Tibial artery (tissue), 4 donors: ENCODE measurements at regions not wholly inside any gene's neighbourhood (a gene's known extent, or its start where the extent isn't known, plus 50 kb on each side); places are given as distances from the start of the nearest gene placed in this dataset.

Source experiments
- DNase-seq, 2 donors: peaks; one replicate each; pipeline ENCODE4 v3.0.0-alpha.2; 2019
- H3K27ac ChIP-seq, 2 donors: fragments of 200-600 bp; sonication (generic) in 1 of 2; 1 replicate in 1 of 2; 2 replicates in 1 of 2; pipeline ENCODE4 v1.5.1; 2018 to 2019; ENCODE audit warnings: mild to moderate bottlenecking in 1 of 2
- H3K27me3 ChIP-seq, 2 donors: fragments of 200-600 bp; sonication (generic) in 1 of 2; one replicate each; pipeline versions ENCODE4 v1.5.1 to v1.6.0; 2016 to 2019
- H3K36me3 ChIP-seq, 3 donors: fragments of 200-600 bp; sonication (generic) in 2 of 3; one replicate each; pipeline ENCODE4 v1.5.1; 2016 to 2019; ENCODE audit warnings: mild to moderate bottlenecking in 2 of 3
- H3K4me1 ChIP-seq, 4 donors: fragments of 200-600 bp; sonication (generic) in 2 of 4; 1 replicate in 3 of 4; 2 replicates in 1 of 4; pipeline ENCODE4 v1.5.1; 2016 to 2019
- H3K4me3 ChIP-seq, 2 donors: fragments of 200-600 bp; sonication (generic) in 1 of 2; 1 replicate in 1 of 2; 2 replicates in 1 of 2; pipeline ENCODE4 v1.5.1; 2018 to 2019; ENCODE audit warnings: mild to moderate bottlenecking in 2 of 2
- H3K9me3 ChIP-seq, 3 donors: fragments of 200-600 bp; sonication (generic) in 1 of 3; one replicate each; pipeline ENCODE4 v1.5.1; 2016 to 2019
- intact Hi-C: fragments of 100-400 bp; cut with DNase I; formaldehyde crosslinking; loops from one replicate; pipeline ENCODE4 v1.15.0; 2023; ENCODE audit warnings: low total_unique reads
- TF ChIP-seq, protein P1 (sequence below), 2 experiments: fragments of 200-600 bp in 1 of 2; fragments of 450-650 bp in 1 of 2; IDR thresholded peaks; one replicate each; pipeline ENCODE4 v1.5.1; 2017 to 2019; ENCODE audit warnings: antibody characterized with exemption in 2 of 2, mild to moderate bottlenecking in 1 of 2, moderate library complexity in 1 of 2

DNA sequence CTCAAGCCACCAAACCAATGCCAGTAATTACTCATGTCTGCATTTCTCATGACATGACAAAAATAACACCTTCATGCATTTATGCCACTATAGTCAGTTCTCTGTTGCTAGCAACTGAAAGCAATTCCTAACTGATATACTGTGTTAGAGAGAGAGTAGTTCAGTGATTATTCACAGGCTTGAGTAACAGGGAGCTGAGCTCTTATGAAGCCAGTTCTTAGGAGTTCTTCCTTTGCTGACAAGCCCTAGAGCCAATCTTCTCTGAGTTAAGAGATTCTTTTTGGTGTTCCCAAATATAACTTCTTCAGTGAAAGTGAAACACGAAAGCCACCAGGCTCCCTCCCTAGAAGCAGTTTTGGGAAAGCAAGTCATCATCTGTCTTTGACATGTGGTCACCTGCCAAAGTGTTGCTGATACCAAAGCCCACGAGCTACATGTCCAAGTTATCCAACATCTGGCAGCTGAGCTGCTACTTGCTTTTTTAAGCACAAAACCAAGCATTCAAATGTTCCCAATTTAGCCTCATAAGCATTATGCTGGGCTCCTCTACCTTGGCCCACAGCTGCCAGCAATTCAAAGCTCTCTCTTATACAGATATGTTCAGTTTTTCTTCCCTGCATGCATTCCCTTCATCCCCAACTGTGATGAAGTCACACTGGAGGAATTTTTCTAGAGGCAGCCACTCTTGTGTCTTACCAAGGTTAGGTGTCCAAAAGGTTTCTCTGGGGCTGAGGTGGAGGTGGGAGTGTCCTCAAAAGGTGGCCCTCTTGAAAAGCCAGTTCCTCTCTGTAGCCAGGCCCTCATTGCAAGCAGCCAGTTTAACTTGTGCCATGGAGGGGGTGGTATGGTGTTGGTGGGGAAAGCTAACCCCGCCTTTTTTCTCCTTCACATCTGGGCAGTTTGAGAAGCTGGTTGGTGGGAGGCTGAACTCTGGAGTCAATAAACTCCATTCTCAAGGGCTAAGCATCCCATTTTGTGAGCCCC, 92.7 kb upstream of the ARMC2 start:
- TF ChIP-seq, protein P1, sequence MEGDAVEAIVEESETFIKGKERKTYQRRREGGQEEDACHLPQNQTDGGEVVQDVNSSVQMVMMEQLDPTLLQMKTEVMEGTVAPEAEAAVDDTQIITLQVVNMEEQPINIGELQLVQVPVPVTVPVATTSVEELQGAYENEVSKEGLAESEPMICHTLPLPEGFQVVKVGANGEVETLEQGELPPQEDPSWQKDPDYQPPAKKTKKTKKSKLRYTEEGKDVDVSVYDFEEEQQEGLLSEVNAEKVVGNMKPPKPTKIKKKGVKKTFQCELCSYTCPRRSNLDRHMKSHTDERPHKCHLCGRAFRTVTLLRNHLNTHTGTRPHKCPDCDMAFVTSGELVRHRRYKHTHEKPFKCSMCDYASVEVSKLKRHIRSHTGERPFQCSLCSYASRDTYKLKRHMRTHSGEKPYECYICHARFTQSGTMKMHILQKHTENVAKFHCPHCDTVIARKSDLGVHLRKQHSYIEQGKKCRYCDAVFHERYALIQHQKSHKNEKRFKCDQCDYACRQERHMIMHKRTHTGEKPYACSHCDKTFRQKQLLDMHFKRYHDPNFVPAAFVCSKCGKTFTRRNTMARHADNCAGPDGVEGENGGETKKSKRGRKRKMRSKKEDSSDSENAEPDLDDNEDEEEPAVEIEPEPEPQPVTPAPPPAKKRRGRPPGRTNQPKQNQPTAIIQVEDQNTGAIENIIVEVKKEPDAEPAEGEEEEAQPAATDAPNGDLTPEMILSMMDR (IDR thresholded peaks at IDR 0.05) = no peak
- Histone ChIP-seq H3K4me3 (no peak overlapping the region), H3K9me3 (no peaks in the 10 kb centered on the region), H3K27ac (peak overlapping the region; percentile 49 to 69), H3K36me3 (no peaks in the 10 kb centered on the region), H3K27me3 (no peaks in the 10 kb centered on the region), H3K4me1 (peaks cover 0 to 23% (median 14%) of the 10 kb centered on the region in 4 donors)
- intact Hi-C loops = no loop called here
- peak; percentile 34 to 70 for DNase-seq

DNA sequence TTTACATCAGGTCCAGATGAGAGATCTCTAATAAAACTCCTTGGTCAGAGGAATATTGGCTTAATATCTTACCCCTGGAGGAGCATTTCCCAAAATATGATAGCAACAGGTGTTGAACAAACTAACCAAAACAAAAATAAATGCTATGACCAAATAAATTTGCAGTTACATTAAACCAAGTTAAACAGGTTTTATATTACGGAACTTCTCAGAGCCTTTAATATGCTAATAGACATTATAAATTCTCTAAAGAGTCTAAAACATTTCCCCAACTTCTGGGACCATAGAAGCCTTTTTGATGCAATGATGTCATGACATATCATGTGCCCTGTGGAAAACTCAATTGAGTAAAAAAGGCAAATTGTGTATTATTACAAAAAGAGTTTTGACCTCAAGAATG, 90.9 kb upstream of the ARMC2 start:
- TF ChIP-seq, protein P1 (IDR thresholded peaks at IDR 0.05) = no peak
- H3K36me3 ChIP-seq = no peaks in the 10 kb centered on the region
- H3K4me1 ChIP-seq = peaks cover 0 to 29% (median 14%) of the 10 kb centered on the region in 4 donors
- intact Hi-C loops = no loop called here
- H3K27me3 ChIP-seq = no peaks in the 10 kb centered on the region
- H3K9me3 ChIP-seq = no peaks in the 10 kb centered on the region
- no peak for DNase-seq
- no peak overlapping the region for H3K27ac ChIP-seq
- no peak overlapping the region for H3K4me3 ChIP-seq

DNA sequence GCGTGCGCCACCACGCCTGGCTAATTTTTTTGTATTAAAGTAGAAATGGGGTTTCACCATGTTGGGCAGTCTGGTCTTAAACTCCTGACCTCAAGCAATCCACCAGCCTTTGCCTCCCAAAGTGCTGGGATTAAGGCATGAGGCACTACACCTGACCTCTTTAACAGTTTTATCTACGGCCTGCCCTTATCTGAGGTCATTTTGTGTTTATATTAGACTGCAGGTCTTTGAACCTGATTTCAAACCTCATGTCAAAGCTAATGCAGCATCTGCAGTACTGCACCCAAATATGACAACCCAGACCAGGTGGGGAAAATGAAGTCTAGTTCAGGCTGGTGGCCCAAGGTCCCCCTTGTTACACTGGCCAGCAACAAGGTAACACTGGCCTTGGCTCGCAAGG, 89.3 kb upstream of the ARMC2 start:
- no peak for DNase-seq
- Histone ChIP-seq H3K4me3 (no peak overlapping the region), H3K27me3 (no peaks in the 10 kb centered on the region), H3K4me1 (peaks cover 0 to 29% (median 14%) of the 10 kb centered on the region in 4 donors), H3K9me3 (no peaks in the 10 kb centered on the region), H3K36me3 (no peaks in the 10 kb centered on the region), H3K27ac (no peak overlapping the region)
- intact Hi-C loops = no loop called here
- TF ChIP-seq, protein P1 (IDR thresholded peaks at IDR 0.05) = no peak

DNA sequence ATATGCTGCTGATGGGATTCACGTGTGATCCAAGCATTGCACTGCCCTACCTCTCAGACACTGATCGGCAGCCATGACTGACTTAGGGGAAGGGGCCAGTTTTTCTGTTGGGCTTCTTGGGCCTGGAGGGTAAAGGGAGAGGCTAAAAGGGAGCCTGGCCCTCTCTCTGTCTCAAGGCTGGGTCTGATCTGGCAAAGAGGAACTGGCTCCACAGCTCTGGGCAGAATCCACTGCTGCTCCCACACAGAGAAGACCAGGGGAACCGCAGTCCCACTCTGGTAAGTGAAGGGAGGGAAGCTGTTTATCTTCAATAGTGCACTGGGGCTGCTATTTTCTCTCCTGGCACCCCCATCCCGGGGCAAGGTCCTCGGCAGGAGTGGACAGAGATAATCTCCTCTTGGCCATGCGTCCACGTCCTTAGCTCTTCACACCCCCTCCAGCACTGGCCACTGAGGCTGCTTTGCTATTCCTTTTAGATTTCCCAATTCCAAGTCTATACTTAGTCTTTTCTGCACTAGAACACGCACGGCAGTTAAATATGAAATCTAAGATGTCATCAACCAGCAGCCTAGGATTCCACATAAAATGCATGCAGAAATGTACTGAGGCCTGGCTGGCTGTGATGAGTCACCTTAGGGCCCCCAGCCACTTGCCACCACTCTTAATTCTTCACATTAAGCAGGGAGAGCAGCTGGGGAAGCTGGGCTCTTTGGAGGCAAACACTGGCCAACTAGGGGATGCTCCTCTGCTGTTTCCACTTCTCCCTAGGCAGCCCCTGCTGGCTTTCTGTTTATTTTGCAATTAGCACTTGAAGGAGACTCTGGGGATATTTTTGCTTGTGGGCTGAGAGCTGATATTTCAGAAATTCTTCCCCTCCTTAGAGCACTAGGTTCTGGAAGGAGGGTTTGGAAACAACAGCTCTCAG, 87.8 kb upstream of the ARMC2 start:
- TF ChIP-seq, protein P1 (IDR thresholded peaks at IDR 0.05) = no peak
- DNase-seq = no peak
- Histone ChIP-seq H3K4me3 (no peak overlapping the region), H3K9me3 (no peaks in the 10 kb centered on the region), H3K36me3 (no peaks in the 10 kb centered on the region), H3K27ac (no peak overlapping the region), H3K4me1 (peaks cover 0 to 34% (median 11%) of the 10 kb centered on the region in 4 donors), H3K27me3 (no peaks in the 10 kb centered on the region)
- intact Hi-C loops = no loop called here

DNA sequence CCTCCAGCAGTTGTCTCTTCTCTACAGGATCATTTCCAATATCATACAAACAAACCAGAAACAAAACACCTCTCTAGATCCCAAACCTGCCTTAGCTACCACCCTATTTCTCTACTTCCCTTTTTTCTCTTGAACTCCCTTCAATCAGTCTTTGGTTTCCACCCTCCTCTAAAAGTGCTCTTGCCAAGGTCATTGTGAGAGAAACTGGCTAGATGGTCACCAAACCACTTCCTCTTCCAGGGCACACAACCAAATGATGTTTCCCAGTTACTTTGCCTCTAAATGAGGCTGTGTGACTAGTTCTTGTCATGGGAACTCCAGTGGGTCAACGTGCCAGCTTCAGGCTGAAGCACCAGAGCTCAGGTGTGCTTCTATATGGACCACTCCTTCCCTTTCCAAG, 85.8 kb upstream of the ARMC2 start:
- no peak overlapping the region for H3K27ac ChIP-seq
- no peaks in the 10 kb centered on the region for H3K27me3 ChIP-seq
- no peak for DNase-seq
- H3K4me1 ChIP-seq = peaks cover 0 to 24% (median 4%) of the 10 kb centered on the region in 4 donors
- no peak overlapping the region for H3K4me3 ChIP-seq
- intact Hi-C loops = no loop called here
- H3K36me3 ChIP-seq = no peaks in the 10 kb centered on the region
- TF ChIP-seq, protein P1 (IDR thresholded peaks at IDR 0.05) = no peak
- H3K9me3 ChIP-seq = no peaks in the 10 kb centered on the region
